ENCODE measurements at regions not wholly inside any gene's neighbourhood (a gene's known extent, or its start where the extent isn't known, plus 50 kb on each side); places are given as distances from the start of the nearest gene placed in this dataset.

- no peak for DNase-seq
Measured at GRCh38 chr15:39362821-39363561, 217.9 kb upstream of the THBS1 start.

GRCh38 chr15:39363761-39364586 lies 216.9 kb upstream of the THBS1 start:
- DNase-seq: no peak

DNA sequence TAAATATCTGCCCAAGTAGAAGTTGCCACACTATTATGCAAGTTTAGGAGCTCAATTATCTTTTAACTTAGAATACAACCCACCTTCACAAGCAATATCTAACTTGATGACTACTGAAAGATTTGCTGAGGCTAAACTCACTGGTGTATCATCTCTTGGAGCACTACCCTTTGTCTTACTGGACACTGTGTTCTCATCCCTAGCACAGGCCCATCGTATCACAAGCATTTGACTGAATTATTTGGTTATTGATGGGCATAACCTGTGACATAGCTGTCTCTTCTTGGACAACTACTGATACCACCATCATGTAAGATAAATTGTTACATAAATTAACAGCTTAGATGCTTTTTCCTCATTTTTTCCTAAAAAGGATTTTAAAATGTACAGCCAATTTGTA lies 216.2 kb upstream of the THBS1 start:
- no peak for DNase-seq

DNA sequence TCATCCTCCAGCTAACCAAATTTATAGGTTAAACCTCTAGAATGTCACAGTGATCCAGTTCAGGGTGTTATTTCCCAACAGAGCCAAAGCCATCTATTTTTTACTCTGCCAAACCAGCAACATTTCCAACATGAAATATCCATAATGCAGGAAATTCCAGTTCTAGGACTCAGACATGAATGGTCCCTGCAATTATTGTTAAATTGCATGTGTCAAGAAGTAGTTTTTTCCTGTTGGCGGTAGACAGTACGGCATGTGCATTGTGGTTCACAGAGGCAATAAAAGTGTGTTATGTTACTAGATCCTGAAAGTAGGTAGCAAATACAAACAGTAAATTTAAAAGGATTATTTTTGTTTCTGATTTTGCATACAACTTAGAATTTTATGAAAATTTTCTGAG lies 215.7 kb upstream of the THBS1 start:
- no peak for DNase-seq

GRCh38 chr15:39365873-39366272 lies 215.0 kb upstream of the THBS1 start:
- no peak for DNase-seq

- no peak for DNase-seq
Measured at GRCh38 chr15:39367596-39367995, 213.3 kb upstream of the THBS1 start.

- DNase-seq: no peak
Measured at GRCh38 chr15:39369768-39370167, 211.1 kb upstream of the THBS1 start.

DNA sequence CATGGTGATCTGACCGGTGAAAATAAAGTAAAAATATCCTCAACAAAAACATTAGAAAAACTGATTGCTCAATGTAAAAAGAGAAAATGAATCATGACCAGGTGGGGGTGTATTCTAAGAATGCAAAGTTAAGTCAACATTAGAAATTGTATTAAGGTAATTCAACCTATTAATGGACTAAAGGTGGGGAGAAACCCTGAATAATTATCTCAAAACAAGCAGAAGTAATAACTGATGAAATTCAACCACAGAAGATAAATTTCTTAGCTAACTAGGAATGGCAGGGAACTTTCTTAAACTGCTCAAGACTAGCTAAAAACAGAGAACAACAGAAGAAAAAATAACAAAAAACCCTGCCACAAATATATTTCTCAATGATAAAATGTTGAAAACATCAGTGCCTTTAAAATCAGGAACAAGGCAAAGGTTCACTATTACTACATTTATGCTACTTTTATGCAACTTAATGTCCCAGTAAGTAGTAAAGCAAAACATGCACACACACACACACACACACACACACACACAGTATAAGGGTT lies 204.4 kb upstream of the THBS1 start:
- no peak for DNase-seq

GRCh38 chr15:39381517-39381916 lies 199.4 kb upstream of the THBS1 start:
- no peak for DNase-seq

GRCh38 chr15:39388118-39388517 lies 192.8 kb upstream of the THBS1 start:
- DNase-seq: no peak

DNA sequence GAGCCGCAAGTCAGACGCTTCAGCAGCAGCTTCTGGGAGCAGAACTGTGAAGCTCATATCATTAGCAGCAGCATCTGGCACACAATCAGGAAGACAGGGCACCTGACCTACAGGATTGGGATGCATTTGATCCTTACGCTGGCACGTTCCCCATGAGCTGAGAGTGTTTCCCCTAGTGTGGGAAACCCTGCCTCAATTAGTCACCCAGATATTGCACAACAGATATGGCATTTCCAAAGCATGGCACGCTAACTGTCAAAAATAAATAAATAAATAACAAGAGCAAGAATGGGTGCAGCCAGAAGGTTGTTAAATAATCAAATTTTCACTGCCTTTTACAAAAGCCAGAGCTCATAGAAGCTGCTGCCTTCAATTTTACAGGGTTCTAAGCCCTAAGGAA lies 189.6 kb upstream of the THBS1 start:
- DNase-seq: no peak

- DNase-seq: no peak
Measured at GRCh38 chr15:39392469-39393047, 188.3 kb upstream of the THBS1 start.

- DNase-seq: no peak
Measured at GRCh38 chr15:39393575-39394335, 187.1 kb upstream of the THBS1 start.

GRCh38 chr15:39394496-39394895 lies 186.4 kb upstream of the THBS1 start:
- DNase-seq: no peak

DNA sequence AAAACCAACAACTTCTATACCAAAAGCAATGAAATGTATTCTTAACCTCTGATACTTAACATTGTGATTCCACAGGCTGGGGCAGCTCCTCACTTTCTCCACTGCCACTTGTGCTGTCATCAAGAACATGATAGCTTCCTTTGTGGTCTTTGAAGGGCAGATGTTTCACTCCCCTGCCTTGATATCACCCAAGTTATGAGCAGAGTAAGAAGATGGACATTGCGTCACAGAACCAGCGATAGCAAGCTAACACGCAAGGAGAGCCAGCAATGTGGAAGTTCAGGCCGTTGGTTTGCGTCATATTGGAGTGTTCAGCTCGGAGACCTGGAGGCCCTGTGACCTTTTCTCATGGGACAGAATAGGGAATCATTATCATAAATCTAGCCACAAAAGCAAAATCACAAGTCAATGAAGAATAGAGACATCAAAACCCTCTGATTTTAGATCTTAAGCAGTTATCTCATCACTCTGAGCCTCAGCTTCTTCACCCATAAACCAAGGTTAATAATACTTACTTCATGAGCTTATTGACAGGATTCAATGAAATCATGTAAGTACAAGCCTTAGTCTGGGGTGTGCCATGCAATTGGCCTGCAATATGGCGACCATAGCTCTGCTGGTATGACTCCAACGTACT lies 183.8 kb upstream of the THBS1 start:
- DNase-seq: no peak

- DNase-seq: no peak
Measured at GRCh38 chr15:39397883-39398282, 183.0 kb upstream of the THBS1 start.

DNA sequence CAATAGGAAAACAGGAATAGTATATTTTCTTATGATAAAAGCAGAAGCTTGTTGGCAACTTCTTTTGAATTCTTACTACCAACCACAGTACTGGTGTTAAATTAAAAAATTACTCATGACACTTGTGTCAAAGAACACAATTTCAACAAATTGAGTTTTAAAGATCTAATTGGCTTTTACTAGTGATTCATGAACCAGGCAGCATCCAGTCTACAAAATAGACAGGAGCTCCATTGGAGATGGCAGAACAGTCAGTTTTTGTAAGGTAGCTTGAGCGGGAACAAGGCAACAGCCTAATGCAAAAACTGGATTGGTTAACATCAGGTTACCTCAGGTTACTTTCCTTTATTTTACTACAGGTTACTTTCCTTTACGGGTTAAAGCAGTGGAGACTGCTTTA lies 181.3 kb upstream of the THBS1 start:
- DNase-seq: no peak

DNA sequence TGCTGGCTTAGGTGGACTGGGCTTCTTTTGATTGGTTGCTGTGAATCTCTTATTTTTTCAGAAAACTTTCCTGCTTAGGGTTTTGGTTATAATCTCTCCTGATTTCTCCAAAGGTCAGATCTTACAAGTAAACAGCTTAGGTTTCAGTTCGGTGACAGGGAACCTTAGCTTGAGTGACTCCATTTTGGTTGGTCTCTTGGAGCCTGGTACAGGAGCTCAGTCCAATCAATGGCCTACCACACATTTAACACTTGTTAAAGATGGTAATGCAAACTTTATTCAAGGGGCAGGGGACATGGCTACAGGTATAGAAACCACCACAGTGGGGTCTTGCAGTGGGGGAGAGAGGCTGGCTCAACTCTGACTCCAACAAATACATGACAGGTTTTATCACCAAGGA lies 180.9 kb upstream of the THBS1 start:
- DNase-seq: no peak

DNA sequence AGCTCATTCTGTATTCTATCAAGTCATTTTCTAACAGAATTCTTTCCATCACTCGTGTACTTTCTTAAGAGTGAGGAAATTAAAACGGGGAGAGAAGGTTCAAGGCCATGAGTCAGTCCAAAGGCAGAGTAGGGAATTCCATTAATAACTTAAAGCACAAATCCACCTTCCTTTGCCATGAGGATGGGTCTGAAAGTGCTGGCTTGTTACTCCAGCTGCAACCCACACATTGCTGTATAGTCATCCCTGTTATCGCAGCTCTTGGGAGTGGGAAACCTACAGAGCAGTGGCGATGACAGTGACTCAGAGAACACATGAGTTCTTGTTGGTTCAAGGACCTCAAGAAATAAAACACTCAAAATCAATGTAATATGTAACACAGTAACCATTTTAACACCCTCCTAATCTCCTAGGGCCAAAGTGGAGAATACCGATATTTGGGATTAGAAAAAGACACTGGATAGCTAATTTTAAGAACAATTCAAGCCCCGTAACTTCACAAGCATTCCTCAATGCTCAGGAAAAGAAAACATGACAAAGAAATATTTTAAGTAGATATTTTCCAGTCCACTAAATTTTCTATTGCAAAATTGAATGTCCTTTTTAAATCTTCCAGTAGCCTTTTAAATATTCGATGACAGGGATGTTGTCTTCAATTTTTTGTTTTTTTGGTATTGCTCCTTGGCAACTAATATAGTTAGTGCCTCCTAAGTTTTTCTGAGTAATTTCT lies 179.9 kb upstream of the THBS1 start:
- peak in 2 of 56 donors; percentile 1 for DNase-seq

- DNase-seq: no peak
Measured at GRCh38 chr15:39403640-39404117, 177.2 kb upstream of the THBS1 start.

Data from amygdala (tissue), 56 donors.